NT2/D1 (cell line): ENCODE measurements at regions not wholly inside any gene's neighbourhood (a gene's known extent, or its start where the extent isn't known, plus 50 kb on each side); places are given as distances from the start of the nearest gene placed in this dataset.

Experiments used
- DNase-seq: peaks from one replicate; pipeline ENCODE4 v3.0.0-alpha.2; 2011; ENCODE audit warnings: low read depth, low spot score
- H3K27me3 ChIP-seq: 2 replicates; pipeline ENCODE4 v1.6.0; 2011; ENCODE audit warnings: mild to moderate bottlenecking; ENCODE audit not compliant: insufficient read length, insufficient read depth
- H3K36me3 ChIP-seq: 2 replicates; pipeline ENCODE4 v1.6.1; 2011; ENCODE audit warnings: mild to moderate bottlenecking, low read length, mixed read lengths; ENCODE audit not compliant: insufficient read depth, insufficient read length
- H3K4me1 ChIP-seq: 2 replicates; pipeline ENCODE4 v1.5.1; 2011; ENCODE audit not compliant: insufficient read depth, insufficient read length
- H3K4me3 ChIP-seq: 2 replicates; pipeline ENCODE4 v1.5.1; 2011; ENCODE audit warnings: low read depth; ENCODE audit not compliant: insufficient read length
- H3K9ac ChIP-seq: 2 replicates; pipeline ENCODE4 v1.6.0; 2011; ENCODE audit warnings: low read depth; ENCODE audit not compliant: insufficient read length
- H3K9me3 ChIP-seq: 2 replicates; pipeline ENCODE4 v1.5.1; 2011; ENCODE audit warnings: mild to moderate bottlenecking, low read length; ENCODE audit not compliant: insufficient read depth
- SUZ12 ChIP-seq: IDR thresholded peaks from 2 replicates; pipeline ENCODE4 v1.6.1; 2011; ENCODE audit not compliant: insufficient read length, insufficient read depth; ENCODE audit errors: extremely low read depth
- YY1 ChIP-seq: IDR thresholded peaks from 2 replicates; pipeline ENCODE4 v1.6.1; 2011; ENCODE audit not compliant: insufficient read length, insufficient read depth
- ZNF274 ChIP-seq: IDR thresholded peaks from 2 replicates; pipeline ENCODE4 v1.6.1; 2011; ENCODE audit warnings: mild to moderate bottlenecking, low read depth, low read length

- no peak for DNase-seq
- Histone ChIP-seq H3K4me3 (no peak overlapping the region), H3K9me3 (no peaks in the 10 kb centered on the region), H3K36me3 (no peaks in the 10 kb centered on the region), H3K27me3 (no peaks in the 10 kb centered on the region), H3K9ac (no peak overlapping the region), H3K4me1 (no peaks in the 10 kb centered on the region)
- no peak for TF ChIP-seq ZNF274
- TF ChIP-seq SUZ12: no peak
- no peak for TF ChIP-seq YY1
These were observed 156.8 kb downstream of the CEP120 start for GRCh38 chr5:123266365-123266764.

- H3K9ac ChIP-seq: no peak overlapping the region
- H3K27me3 ChIP-seq: no peaks in the 10 kb centered on the region
- H3K36me3 ChIP-seq: no peaks in the 10 kb centered on the region
- H3K9me3 ChIP-seq: no peaks in the 10 kb centered on the region
- TF ChIP-seq ZNF274 (no peak), SUZ12 (no peak), YY1 (no peak)
- H3K4me1 ChIP-seq: no peaks in the 10 kb centered on the region
- H3K4me3 ChIP-seq: no peak overlapping the region
- DNase-seq: no peak
These were observed 157.7 kb downstream of the CEP120 start for GRCh38 chr5:123265551-123265950.

DNA sequence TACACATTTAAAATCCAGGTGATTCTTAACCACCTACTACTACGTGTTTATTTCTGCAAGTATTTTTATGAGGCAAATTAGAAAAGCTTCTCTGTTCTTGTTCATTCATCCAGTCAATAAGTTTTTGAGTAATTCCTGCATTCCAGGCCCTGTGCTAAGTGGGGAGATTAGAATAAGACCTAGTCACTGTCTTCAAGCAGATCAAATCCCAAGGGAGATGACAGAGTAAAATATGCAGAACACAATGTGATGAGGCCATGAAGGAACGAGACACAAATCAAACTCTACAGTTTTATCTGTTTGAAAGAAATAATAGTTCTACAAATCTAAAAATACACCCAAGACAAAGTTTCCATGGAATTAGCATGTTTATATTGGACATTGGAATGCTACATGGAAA is 158.8 kb downstream of the CEP120 start:
- H3K4me1 ChIP-seq: no peaks in the 10 kb centered on the region
- H3K36me3 ChIP-seq: no peaks in the 10 kb centered on the region
- no peak for TF ChIP-seq YY1
- no peak for TF ChIP-seq ZNF274
- H3K9me3 ChIP-seq: no peaks in the 10 kb centered on the region
- H3K27me3 ChIP-seq: no peaks in the 10 kb centered on the region
- H3K9ac ChIP-seq: no peak overlapping the region
- H3K4me3 ChIP-seq: no peak overlapping the region
- no peak for DNase-seq

GRCh38 chr5:123263859-123264258 is 159.3 kb downstream of the CEP120 start:
- Histone ChIP-seq H3K4me1 (no peaks in the 10 kb centered on the region), H3K27me3 (no peaks in the 10 kb centered on the region), H3K36me3 (no peaks in the 10 kb centered on the region), H3K9ac (no peak overlapping the region), H3K4me3 (no peak overlapping the region), H3K9me3 (no peaks in the 10 kb centered on the region)
- no peak for TF ChIP-seq ZNF274
- TF ChIP-seq SUZ12: no peak
- TF ChIP-seq YY1: no peak
- DNase-seq: no peak

DNA sequence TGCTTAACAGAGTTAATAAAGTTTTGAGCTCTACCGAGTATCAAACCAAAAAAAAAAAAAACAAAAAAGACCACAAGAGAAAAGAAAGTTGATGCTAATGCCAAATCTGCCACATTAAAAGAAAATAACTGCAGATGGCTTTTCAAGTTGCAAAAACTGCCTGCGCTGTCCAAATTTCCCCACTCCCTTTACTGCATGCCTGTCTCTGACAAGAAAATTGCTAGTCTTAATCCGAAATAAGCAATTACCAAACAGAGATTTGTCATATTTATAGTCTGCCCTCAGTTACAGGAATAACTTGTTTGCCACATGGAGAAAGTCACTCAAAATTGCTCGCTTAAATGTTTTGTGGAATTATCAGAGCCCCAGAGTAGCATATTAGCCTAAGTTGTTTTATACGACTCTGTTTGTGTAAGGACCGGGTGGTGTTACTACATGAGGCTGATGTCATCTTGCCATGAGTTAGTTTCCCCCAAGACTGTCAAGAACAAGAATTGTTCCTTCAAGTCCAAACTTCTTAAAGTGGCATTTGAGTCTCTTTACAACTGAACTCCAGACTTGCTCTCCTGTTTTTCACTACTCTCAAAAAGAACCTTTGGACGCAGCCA is 160.9 kb downstream of the CEP120 start:
- DNase-seq: no peak
- Histone ChIP-seq H3K9ac (no peak overlapping the region), H3K27me3 (no peaks in the 10 kb centered on the region), H3K9me3 (no peaks in the 10 kb centered on the region), H3K4me1 (no peaks in the 10 kb centered on the region), H3K4me3 (no peak overlapping the region), H3K36me3 (no peaks in the 10 kb centered on the region)
- TF ChIP-seq ZNF274: no peak
- TF ChIP-seq YY1: no peak
- TF ChIP-seq SUZ12: no peak

DNA sequence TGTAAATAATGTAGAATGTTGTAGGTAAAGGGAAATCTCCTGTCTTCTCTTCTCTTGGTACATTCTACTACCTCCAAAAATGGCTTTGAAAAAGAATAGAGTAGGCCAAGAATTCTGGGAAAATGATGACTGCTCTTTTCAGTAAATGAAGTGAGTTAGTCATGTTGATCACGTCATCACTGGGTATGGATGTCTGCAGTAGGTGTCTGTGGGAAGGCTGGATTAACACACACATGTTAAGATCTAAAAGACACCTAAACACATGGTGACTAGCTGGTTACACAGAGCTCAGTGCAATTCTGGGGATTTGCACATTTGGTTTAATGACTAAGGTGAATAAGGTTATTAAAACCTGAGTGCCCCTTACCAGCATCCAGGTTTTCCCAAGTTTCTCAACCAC is 161.5 kb downstream of the CEP120 start:
- Histone ChIP-seq H3K4me3 (no peak overlapping the region), H3K36me3 (no peaks in the 10 kb centered on the region), H3K9ac (no peak overlapping the region), H3K4me1 (no peaks in the 10 kb centered on the region), H3K27me3 (no peaks in the 10 kb centered on the region), H3K9me3 (no peaks in the 10 kb centered on the region; the same call in 1 of the 2 replicates)
- no peak for DNase-seq
- no peak for TF ChIP-seq ZNF274
- no peak for TF ChIP-seq SUZ12
- TF ChIP-seq YY1: no peak

- DNase-seq: no peak
- H3K36me3 ChIP-seq: no peaks in the 10 kb centered on the region
- no peaks in the 10 kb centered on the region for H3K27me3 ChIP-seq
- no peak for TF ChIP-seq ZNF274
- TF ChIP-seq YY1: no peak
- no peak for TF ChIP-seq SUZ12
- H3K4me3 ChIP-seq: no peak overlapping the region
- no peaks in the 10 kb centered on the region for H3K4me1 ChIP-seq
- H3K9ac ChIP-seq: no peak overlapping the region
- H3K9me3 ChIP-seq: no peaks in the 10 kb centered on the region
These were observed 160.4 kb downstream of the PRDM6 start for GRCh38 chr5:123249446-123249845.

DNA sequence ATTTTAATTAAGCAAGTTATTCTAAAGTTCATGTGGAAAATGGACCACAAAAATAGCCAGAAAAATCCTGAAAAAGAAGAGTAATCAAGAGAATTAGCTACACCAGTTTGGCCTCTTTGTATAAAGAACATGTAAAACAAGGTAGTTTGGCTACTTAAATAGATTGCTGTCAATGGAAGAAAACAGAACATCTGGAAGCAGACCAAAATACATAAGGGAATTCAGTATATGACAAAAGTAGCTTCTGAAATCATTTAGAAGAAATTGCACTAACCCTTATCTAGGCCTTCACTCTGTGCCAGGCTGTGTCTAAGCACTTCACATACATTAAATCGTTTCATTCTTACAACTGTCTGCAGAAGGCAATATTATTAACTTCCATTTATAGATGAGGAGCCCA is 156.6 kb downstream of the PRDM6 start:
- Histone ChIP-seq H3K27me3 (no peaks in the 10 kb centered on the region), H3K9me3 (peaks cover 11% of the 10 kb centered on the region; the same call in 1 of the 2 replicates), H3K4me1 (no peaks in the 10 kb centered on the region), H3K36me3 (no peaks in the 10 kb centered on the region), H3K4me3 (no peak overlapping the region), H3K9ac (no peak overlapping the region)
- TF ChIP-seq ZNF274 (no peak), SUZ12 (no peak), YY1 (no peak)
- no peak for DNase-seq
